HL-60 (cell line): ENCODE measurements at regions not wholly inside any gene's neighbourhood (a gene's known extent, or its start where the extent isn't known, plus 50 kb on each side); places are given as distances from the start of the nearest gene placed in this dataset.

Experiments
- CTCF ChIP-seq: IDR thresholded peaks from one replicate; pipeline ENCODE4 v1.5.1; 2011; ENCODE audit warnings: low read length, control low read depth, inconsistent platforms; ENCODE audit not compliant: insufficient read depth
- POLR2AphosphoS5 ChIP-seq: IDR thresholded peaks from 2 replicates; pipeline ENCODE4 v1.6.1; 2012; ENCODE audit warnings: low read depth

DNA sequence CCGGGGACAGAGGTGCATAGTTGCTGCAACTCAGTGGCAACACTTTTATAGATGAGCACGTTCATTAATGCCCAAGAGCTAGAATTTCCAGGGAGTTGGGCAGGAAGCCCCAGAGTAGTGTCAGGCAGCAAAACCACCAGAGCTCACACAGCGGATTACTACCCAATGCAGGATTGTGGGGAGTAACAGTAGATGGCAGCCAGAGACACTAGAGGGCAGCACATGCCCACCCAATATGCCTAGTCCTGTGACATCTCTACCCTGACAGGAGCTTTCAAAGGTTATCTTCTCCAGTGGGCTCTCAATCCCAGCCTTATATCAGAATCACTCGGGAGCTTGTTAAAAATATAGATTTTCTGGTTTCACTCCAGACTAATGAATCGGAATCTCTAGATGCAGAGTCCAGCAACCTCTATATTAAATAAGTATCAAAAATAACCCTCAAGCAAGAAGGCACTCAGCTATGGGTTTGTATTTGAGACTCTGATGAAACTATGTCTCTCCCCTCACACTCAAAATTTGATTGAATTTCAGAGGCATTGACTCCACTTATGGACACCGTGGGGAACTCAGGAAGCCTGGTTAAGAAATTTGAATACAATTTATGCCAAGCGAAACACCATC, 58.4 kb upstream of the PHF24 start:
- TF ChIP-seq CTCF (peak; percentile 77), POLR2AphosphoS5 (no peak)
